ENCODE measurements at regions not wholly inside any gene's neighbourhood (a gene's known extent, or its start where the extent isn't known, plus 50 kb on each side); places are given as distances from the start of the nearest gene placed in this dataset.

- TF ChIP-seq, protein P1, sequence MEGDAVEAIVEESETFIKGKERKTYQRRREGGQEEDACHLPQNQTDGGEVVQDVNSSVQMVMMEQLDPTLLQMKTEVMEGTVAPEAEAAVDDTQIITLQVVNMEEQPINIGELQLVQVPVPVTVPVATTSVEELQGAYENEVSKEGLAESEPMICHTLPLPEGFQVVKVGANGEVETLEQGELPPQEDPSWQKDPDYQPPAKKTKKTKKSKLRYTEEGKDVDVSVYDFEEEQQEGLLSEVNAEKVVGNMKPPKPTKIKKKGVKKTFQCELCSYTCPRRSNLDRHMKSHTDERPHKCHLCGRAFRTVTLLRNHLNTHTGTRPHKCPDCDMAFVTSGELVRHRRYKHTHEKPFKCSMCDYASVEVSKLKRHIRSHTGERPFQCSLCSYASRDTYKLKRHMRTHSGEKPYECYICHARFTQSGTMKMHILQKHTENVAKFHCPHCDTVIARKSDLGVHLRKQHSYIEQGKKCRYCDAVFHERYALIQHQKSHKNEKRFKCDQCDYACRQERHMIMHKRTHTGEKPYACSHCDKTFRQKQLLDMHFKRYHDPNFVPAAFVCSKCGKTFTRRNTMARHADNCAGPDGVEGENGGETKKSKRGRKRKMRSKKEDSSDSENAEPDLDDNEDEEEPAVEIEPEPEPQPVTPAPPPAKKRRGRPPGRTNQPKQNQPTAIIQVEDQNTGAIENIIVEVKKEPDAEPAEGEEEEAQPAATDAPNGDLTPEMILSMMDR (conservative IDR thresholded peaks at IDR 0.05 in 1 of 2, IDR thresholded peaks at IDR 0.05 in 1 of 2; ENCODE audit: low read depth in 1 of 2, low read length in 2 of 2) = no peak
- TF ChIP-seq EZH2 (IDR thresholded peaks at IDR 0.05; ENCODE audit: low read length, missing control alignments) = no peak
Observed at GRCh38 chr22:33975841-33976240, 55.6 kb upstream of the LARGE1 start.
